ENCODE measurements at regions not wholly inside any gene's neighbourhood (a gene's known extent, or its start where the extent isn't known, plus 50 kb on each side); places are given as distances from the start of the nearest gene placed in this dataset.

- no peak for TF ChIP-seq CTCF (IDR thresholded peaks at IDR 0.05)
- TF ChIP-seq POLR2A (IDR thresholded peaks at IDR 0.05) = no peak
Measured at GRCh38 chr9:78097541-78097940, 65.9 kb upstream of the GNAQ start.

Data from adrenal gland (tissue), 5 donors.